Heart left ventricle (tissue), 16 donors: ENCODE measurements at regions not wholly inside any gene's neighbourhood (a gene's known extent, or its start where the extent isn't known, plus 50 kb on each side); places are given as distances from the start of the nearest gene placed in this dataset.
A peak's percentile ranks its signal among the peaks of the same experiment; 100 is the strongest.
"Not testable (repeated sequence)": the region's sequence is repeated elsewhere in the genome, so short reads cannot be mapped to it uniquely, and the experiment has no call there.

Source experiments
- ATAC-seq, 4 donors: fragments of 200-7000 bp; cut with Tn5 transposase; one replicate each; pipeline ENCODE4 v1.9.1; 2020 to 2022; ENCODE audit warnings: moderate library complexity in 4 of 4, mild to moderate bottlenecking in 3 of 4, moderate number of reproducible peaks in 1 of 4
- DNase-seq, 5 donors: peaks; one replicate each; pipeline ENCODE4 v3.0.0-alpha.2; 2020
- H3K27ac ChIP-seq, 12 donors: fragments of 200-600 bp; sonication (generic) in 4 of 12; one replicate each; pipeline versions ENCODE4 v1.5.0 to v1.8.0; 2016 to 2022; ENCODE audit warnings: mild to moderate bottlenecking in 2 of 12
- H3K27me3 ChIP-seq, 9 donors: fragments of 200-600 bp; sonication (generic) in 2 of 9; one replicate each; pipeline versions ENCODE4 v1.5.1 to v1.8.0; 2016 to 2022; ENCODE audit warnings: mild to moderate bottlenecking in 3 of 9
- H3K36me3 ChIP-seq, 9 donors: fragments of 200-600 bp; sonication (generic) in 2 of 9; one replicate each; pipeline versions ENCODE4 v1.5.0 to v1.8.0; 2018 to 2022; ENCODE audit warnings: mild to moderate bottlenecking in 2 of 9
- H3K4me1 ChIP-seq, 12 donors: fragments of 200-600 bp; sonication (generic) in 4 of 12; one replicate each; pipeline versions ENCODE4 v1.5.0 to v1.8.0; 2016 to 2022; ENCODE audit warnings: mild to moderate bottlenecking in 3 of 12
- H3K4me3 ChIP-seq, 12 donors: fragments of 200-600 bp; sonication (generic) in 4 of 12; one replicate each; pipeline versions ENCODE4 v1.5.0 to v1.8.0; 2017 to 2022; ENCODE audit warnings: mild to moderate bottlenecking in 9 of 12, moderate library complexity in 4 of 12
- H3K9me3 ChIP-seq, 12 donors: fragments of 200-600 bp; sonication (generic) in 4 of 12; one replicate each; pipeline versions ENCODE4 v1.5.0 to v1.8.0; 2016 to 2022; ENCODE audit warnings: mild to moderate bottlenecking in 1 of 12
- POLR2A ChIP-seq, 2 donors: fragments of 450-650 bp; IDR thresholded peaks; one replicate each; pipeline ENCODE4 v1.6.1; 2017; ENCODE audit warnings: antibody characterized with exemption in 2 of 2, mild to moderate bottlenecking in 2 of 2, moderate library complexity in 2 of 2
- WGBS, 4 donors: extraction: QIAGEN DNeasy Blood & Tissue Kit in 2 of 4; methylation state at CpG; one replicate each; pipeline versions ENCODE4 v1.1.5 to v1.1.7; 2013 to 2018; 5-methylcytosine and 5-hydroxymethylcytosine counted together
- intact Hi-C, 10 donors: fragments of 100-400 bp; cut with DNase I; formaldehyde crosslinking; loops; one replicate each; pipeline versions ENCODE4 v1.11.1 to v1.14.2; 2022
- TF ChIP-seq, protein P1 (sequence below), 12 donors: fragments of 200-600 bp; sonication (generic) in 4 of 12; IDR thresholded peaks; one replicate each; pipeline versions ENCODE4 v1.5.0 to v1.8.0; 2018 to 2022; ENCODE audit warnings: antibody characterized with exemption in 12 of 12, mild to moderate bottlenecking in 5 of 12
- donor health status: ischemic (EF 13 %, LVEDD 7.1; RV severe dilation, severe dysfunction).
- donor health status: healthy with polysubstance abuse.
- donor health status: DM: no; HTN: yes; CAD: no.
- donor health status: DM: no; HTN: no; CAD: no.
- donor health status: ischemic (EF 25% LVEDD 6.9; RV normal size, moderate dysfunction).
- donor health status: ischemic (EF 25% LVEDD 5.7; RV mildly dilated, moderate dysfunction).
- donor health status: healthy.
- donor health status: DM: yes; HTN: yes; CAD: no.
- donor health status: ischemic (EF 35%, LVEDD 5.7; RV mildly dilated, moderate dysfunction).
- donor health status: nonischemic (EF 11% LVEDD 7.7; RV severe dilation, severe dysfunction).
- donor health status: DM: yes; HTN: yes; CAD: no.
- donor health status: PGD.
- donor health status: ischemic (EF 29% LVEDD 5.4; RV normal size, mild dysfunction).
- donor health status: nonischemic (EF 23%, LVEDD 6.1; RV moderate dilation, normal function).

DNA sequence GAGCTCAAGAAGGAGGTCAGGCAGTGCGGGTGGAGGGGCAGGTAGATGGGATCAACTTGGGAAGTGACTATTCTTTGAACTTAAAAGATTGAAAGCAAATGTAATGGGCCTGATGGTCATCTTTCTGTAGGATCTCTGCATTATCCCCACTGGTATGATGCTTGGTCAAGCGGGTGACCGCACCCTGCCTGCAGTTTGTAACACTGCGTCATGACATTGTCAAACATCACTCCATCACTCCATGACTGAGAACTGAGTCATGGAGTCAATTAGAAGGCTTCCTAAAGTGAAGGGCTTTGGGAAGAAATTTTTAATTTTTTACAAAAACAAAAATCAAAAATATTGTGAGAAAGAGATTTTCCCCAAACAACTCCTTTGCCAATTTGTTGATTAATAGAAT lies 62.4 kb upstream of the BMAL1 start:
- no peak for ATAC-seq
- no peak for TF ChIP-seq POLR2A (IDR thresholded peaks at IDR 0.05)
- TF ChIP-seq, protein P1, sequence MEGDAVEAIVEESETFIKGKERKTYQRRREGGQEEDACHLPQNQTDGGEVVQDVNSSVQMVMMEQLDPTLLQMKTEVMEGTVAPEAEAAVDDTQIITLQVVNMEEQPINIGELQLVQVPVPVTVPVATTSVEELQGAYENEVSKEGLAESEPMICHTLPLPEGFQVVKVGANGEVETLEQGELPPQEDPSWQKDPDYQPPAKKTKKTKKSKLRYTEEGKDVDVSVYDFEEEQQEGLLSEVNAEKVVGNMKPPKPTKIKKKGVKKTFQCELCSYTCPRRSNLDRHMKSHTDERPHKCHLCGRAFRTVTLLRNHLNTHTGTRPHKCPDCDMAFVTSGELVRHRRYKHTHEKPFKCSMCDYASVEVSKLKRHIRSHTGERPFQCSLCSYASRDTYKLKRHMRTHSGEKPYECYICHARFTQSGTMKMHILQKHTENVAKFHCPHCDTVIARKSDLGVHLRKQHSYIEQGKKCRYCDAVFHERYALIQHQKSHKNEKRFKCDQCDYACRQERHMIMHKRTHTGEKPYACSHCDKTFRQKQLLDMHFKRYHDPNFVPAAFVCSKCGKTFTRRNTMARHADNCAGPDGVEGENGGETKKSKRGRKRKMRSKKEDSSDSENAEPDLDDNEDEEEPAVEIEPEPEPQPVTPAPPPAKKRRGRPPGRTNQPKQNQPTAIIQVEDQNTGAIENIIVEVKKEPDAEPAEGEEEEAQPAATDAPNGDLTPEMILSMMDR (IDR thresholded peaks at IDR 0.05) = no peak
- H3K27ac ChIP-seq = no peak overlapping the region
- no peaks in the 10 kb centered on the region for H3K27me3 ChIP-seq
- intact Hi-C loops = loop anchor here in 3 of 10 donors (5.0 to 10.0 kb wide), 3 partner anchors 42 to 250 kb away; partner anchors contain the start of genes BMAL1 (in 1 of the 3) and BTBD10 (in 1 of the 3)
- DNase-seq = no peak
- peaks cover 0 to 3% (median 0%) of the 10 kb centered on the region in 12 donors for H3K9me3 ChIP-seq
- no peak overlapping the region for H3K4me3 ChIP-seq
- 96 to 100% (median 97%) methylated on average over 4 of the region's 4 CpGs for WGBS, 4 donors
- peaks cover 0 to 13% (median 0%) of the 10 kb centered on the region in 12 donors for H3K4me1 ChIP-seq
- H3K36me3 ChIP-seq = no peaks in the 10 kb centered on the region

DNA sequence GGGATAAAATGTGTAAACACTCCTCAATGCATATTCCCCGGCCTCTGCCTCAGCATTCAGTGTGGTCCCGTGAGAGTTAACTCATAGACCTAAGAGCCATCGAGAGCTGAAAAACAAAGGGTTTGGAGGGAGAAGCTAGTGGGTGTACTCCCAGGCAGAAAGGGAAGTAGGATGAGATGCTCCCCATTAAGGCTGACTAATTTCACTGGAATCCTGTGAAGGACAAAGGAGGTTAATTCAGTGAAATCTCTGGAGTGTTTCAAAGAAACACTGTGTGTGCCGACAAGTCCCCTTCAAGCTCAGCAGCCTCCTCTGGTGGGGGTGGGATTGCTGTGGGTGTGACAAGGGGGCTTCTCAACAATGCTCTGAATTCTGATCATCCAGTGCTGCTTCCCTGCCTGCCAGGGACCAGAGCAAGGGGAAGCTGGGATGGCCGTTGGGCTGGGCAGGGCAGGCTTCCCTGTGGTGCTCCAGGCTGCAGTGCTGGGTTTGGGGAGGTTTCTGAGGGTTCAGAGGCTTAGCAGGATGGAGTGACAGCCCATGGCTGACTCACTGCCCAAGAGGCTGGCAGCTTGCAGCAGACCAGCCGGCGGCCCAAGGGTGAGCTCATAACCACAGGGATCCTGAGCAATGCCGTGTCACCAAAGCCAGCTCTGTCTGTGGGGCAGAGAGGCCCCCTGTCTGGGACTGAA lies 61.4 kb upstream of the BMAL1 start:
- H3K36me3 ChIP-seq = no peaks in the 10 kb centered on the region
- peaks cover 0 to 3% (median 0%) of the 10 kb centered on the region in 12 donors for H3K9me3 ChIP-seq
- DNase-seq = peak in 2 of 5 donors; percentile 33 to 55
- TF ChIP-seq POLR2A (IDR thresholded peaks at IDR 0.05) = no peak
- TF ChIP-seq, protein P1 (IDR thresholded peaks at IDR 0.05) = no peak
- H3K4me3 ChIP-seq = no peak overlapping the region
- peak in 2 of 4 donors; percentile 33 to 45 for ATAC-seq
- intact Hi-C loops = loop anchor here in 3 of 10 donors (5.0 to 10.0 kb wide), 3 partner anchors 41 to 249 kb away; partner anchors contain the start of genes BMAL1 (in 1 of the 3) and BTBD10 (in 1 of the 3)
- H3K4me1 ChIP-seq = peaks cover 0 to 13% (median 0%) of the 10 kb centered on the region in 12 donors
- H3K27ac ChIP-seq = peak overlapping the region in 1 of 12 donors; percentile 4
- WGBS, 4 donors = 61 to 68% (median 65%) methylated on average over 5 to 8 of the region's 8 CpGs
- no peaks in the 10 kb centered on the region for H3K27me3 ChIP-seq

DNA sequence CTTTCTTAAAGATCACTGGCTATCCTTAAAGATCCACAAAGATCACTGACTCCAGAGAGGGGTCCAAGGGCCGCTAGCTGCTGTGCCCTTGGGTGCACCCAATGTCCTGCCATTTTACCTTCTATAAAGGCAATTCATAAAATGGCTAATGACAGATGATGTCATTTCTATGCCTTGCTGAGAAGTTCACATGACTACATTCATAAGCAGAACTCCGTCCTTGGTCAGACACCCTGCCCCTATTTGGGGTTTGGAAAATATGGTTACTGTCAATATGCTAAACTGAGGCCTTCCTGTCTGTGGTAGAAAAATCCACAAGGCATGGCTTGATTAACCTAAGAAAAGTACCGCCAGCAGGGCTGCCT lies 60.9 kb upstream of the BMAL1 start:
- ATAC-seq = no peak
- H3K36me3 ChIP-seq = no peaks in the 10 kb centered on the region
- no peak overlapping the region for H3K4me3 ChIP-seq
- 92 to 100% (median 94%) methylated on average over 2 to 3 of the region's 3 CpGs for WGBS, 4 donors
- no peak for DNase-seq
- peaks cover 0 to 3% (median 0%) of the 10 kb centered on the region in 12 donors for H3K9me3 ChIP-seq
- H3K27me3 ChIP-seq = no peaks in the 10 kb centered on the region
- intact Hi-C loops = loop anchor here in 3 of 10 donors (5.0 to 10.0 kb wide), 3 partner anchors 41 to 248 kb away; partner anchors contain the start of genes BMAL1 (in 1 of the 3) and BTBD10 (in 1 of the 3)
- H3K27ac ChIP-seq = peak overlapping the region in 1 of 12 donors; percentile 4
- TF ChIP-seq POLR2A (IDR thresholded peaks at IDR 0.05) = no peak
- TF ChIP-seq, protein P1 (IDR thresholded peaks at IDR 0.05) = no peak
- peaks cover 0 to 13% (median 0%) of the 10 kb centered on the region in 12 donors for H3K4me1 ChIP-seq

DNA sequence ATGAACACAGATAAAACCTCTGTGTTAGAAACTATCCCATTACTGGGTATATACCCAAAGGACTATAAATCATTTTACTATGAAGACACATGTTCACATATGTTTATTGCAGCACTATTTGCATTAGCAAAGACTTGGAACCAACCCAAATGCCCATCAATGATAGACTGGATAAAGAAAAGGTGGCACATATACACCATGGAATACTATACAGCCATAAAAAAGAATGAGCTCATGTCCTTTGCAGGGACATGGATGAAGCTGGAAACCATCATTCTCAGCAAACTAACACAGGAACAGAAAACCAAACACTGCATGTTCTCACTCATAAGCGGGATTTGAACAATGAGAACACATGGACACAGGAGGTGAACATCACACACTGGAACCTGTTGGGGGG lies 58.9 kb upstream of the BMAL1 start:
- H3K9me3 ChIP-seq, DNase-seq, H3K4me3 ChIP-seq, H3K27ac ChIP-seq, ATAC-seq, H3K27me3 ChIP-seq, H3K36me3 ChIP-seq: not testable (repeated sequence)
- 86 to 97% (median 94%) methylated on average over 1 of the region's 1 CpG for WGBS, 4 donors
- intact Hi-C loops = loop anchor here in 3 of 10 donors (5.0 to 10.0 kb wide), 3 partner anchors 39 to 246 kb away; partner anchors contain the start of genes BMAL1 (in 1 of the 3) and BTBD10 (in 1 of the 3)
- H3K4me1 ChIP-seq = peaks cover 0 to 13% (median 0%) of the 10 kb centered on the region in 12 donors
